Activated gamma-delta T cell (primary cell): ENCODE measurements at regions not wholly inside any gene's neighbourhood (a gene's known extent, or its start where the extent isn't known, plus 50 kb on each side); places are given as distances from the start of the nearest gene placed in this dataset.

Experiments used
- DNase-seq: peaks from one replicate; lab custom pipeline; 2025; lab: John Stamatoyannopoulos, UW

DNA sequence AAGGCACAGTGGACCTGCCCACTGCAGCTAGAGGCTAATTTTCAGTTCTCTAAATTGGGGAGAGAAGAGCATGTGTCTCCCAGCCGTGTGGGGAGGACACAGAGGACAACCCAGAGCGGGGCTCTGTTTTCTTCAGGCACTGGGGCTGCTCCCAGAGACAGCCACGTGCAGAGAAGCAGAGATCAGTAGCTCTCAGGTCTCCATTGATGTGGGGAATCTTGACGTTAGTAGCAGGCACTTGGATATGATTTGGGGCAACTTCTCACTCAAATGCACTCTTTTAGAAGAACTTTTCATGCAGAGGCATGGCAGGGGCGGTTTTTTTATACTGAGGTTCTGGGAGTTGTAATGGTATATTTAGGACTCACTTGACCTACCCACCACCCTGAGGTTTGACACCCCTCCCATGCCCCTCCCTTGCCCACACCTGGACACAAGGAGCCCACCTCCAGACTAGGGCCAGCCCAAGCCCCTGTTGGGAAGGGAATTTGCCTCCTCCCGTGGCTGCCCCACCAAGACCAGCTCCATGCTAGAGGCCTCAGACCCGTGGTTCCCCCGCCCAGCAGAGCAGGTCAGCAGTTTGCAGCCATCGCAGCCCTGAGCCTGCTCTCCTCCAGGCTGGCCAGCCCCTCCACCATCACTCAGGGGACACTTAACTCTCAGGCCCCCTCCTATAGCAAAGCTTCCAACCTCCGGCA lies 94.2 kb upstream of the RTL6 start:
- no peak for DNase-seq

DNA sequence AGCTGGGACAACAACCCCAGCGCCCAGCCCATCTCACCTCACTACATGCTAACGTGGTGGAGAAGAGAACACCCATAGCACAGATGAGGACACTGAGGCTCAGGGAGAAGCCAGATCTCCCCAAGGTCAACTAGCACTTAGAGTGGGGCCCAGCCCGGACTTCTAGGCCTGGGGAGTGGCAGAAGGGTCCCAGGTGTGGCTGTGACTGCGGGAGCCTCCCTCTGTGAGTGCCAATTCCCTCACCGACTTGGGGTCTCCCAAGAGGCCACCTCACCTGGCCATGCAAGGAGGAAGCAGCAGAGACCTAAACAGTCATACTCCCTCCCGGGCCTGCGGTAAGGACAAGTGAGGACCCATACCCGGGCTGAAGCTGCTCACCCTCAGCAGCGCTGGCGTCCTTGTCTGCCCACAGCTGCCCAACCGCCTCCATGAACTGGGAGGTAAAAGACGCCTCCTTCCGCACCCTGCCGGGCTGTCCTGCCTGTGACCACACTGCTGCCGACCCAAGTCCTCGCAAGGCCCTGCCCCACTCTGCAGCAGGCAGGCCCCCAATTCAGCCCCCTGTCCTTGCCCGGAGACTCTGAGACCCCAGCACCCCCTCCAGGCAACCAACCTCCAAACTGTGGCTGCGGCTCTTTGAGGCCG lies 93.2 kb upstream of the RTL6 start:
- no peak for DNase-seq

DNA sequence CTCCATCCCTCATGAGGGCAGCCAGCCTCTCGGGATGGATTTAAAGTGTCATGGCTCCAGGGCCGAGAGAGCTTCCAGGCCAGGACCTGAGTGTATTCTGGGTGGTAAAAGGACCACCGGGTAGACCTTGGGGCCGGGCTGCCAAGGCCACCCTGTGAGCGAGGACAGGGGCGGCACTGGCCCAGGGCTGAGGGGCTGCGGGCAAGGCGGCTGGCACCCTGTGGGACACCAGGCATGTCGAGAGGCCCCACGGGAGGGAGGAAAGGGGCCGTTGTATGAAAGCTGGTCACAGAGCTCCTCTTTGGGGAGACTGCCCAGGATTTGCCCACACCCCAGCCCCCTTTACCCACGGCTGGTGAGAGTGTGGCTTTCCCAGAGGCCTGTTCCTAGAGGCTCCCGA lies 92.3 kb upstream of the RTL6 start:
- DNase-seq = no peak

DNA sequence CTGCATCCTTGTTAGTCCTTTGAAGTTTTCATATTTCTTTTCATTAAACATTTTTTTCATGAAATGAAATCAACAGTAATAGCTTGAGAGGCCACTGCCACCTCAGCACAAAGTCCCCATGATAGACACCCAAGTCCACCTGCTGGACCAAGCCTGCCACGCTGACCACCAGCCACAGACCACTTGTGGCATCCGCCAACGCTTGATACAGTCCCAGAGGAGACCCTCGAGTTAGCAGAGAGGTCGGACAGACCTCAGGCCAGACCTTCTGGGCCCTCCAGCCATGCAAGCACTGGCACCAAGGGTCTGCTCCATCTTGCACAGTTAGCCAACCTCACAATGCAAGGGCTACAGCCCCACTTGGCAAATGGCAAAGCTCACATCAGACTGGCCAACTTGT lies 91.8 kb upstream of the RTL6 start:
- no peak for DNase-seq

DNA sequence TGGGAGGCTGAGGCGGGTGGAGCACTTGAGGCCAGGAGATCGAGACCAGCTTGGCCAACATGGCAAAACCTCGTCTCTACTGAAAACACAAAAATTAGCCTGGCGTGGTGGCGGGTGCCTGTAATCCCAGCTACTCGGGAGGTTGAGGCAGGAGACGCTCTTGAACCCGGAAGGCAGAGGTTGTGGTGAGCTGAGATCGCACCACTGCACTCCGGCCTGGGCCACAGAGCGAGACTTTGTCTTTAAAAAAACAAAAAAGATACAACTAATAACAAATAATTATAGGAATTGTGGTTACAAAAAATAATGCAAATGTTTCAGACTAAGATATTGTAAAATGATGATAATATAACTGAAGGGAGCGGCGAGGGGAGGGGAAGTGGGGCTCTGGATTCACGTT lies 90.3 kb upstream of the RTL6 start:
- no peak for DNase-seq

DNA sequence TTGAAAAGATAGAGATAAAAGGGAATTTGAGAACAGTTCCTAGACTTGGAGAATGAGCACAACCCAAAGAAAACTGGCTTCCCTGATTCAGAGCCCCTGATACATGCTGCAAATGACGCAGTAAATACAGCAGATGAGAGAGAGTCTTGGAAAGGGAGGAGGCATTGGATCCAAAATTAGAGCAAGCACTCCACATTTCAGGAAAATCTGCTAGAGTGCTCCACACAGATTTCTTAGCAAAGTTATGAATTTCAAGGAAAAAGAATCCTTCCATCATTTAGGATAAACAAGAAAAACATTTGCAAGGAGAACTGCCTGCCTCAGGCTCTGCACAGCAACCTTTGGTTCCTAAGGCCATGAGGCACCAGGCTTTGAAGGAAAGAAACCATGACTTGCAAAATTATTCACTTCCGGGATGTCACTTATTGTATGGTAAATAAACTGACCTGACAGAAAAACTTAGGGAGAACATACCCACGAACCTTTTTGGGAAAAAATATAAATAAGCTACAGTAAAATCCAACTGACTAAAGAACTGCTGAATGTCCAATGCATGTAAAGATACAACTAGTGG lies 89.8 kb upstream of the RTL6 start:
- DNase-seq = no peak

DNA sequence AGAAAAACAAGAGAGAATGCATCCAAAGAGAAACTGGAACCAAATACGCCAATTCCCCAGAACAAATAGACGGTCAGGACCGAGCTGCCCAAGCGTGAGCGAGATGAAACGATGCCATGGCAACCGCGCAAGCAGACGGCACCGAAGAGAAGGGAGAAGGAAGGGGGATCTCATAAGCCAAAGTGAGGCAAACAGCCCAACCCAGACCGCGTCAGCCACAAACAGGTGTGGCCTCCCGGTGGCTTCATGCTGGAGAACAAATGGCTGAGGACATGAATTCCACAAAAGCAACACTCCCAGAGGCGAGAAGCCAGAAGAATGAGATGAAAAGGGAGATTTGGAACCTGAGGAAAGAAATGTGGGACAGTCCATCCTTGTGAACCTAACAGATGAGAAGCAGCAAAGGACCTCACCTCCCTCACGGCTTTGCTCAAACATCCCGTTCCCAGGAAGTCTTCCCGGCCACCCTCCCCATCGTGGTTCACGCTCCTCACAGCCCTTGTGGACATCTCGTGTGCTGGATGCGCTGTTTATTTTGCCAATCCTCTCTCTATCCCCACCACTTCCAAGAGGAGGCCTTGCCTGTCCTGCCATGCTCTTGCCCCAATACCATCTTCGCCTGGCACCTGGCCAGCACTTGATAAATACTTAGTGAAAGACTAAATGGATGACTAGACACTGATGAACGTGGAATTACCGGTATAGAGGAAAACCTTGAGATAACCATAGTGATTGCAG lies 89.1 kb upstream of the RTL6 start:
- no peak for DNase-seq

DNA sequence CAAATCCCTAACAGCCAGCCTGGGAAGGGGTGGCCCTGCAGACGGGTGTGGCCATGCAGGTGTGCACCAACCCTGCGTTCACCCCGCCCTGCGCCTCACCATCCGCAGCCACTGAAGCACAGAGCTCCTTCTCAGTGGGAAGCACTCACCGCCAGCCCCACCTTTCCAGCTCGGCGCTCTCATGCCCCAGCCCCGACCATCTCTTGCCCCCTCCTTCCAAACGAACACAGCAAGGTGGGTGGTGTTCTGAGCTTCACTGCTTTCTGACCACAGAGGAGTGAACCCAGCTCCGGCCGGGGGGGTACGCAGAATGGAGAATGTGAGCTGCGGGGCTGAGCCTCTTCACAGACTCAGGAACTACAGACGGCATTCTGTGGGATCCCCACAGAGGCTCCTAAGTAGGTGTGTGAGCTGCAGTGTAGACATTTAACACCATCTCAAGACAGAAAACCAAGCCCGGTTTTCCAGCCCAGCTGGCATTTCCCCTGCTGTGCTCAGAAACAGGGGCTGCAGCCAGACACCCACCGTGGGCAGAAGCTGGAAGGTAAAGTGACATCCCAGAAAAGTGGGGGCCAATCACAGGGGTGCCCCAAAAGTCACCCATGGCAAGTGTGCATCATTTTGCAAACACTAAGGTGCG lies 88.4 kb upstream of the RTL6 start:
- no peak for DNase-seq

DNA sequence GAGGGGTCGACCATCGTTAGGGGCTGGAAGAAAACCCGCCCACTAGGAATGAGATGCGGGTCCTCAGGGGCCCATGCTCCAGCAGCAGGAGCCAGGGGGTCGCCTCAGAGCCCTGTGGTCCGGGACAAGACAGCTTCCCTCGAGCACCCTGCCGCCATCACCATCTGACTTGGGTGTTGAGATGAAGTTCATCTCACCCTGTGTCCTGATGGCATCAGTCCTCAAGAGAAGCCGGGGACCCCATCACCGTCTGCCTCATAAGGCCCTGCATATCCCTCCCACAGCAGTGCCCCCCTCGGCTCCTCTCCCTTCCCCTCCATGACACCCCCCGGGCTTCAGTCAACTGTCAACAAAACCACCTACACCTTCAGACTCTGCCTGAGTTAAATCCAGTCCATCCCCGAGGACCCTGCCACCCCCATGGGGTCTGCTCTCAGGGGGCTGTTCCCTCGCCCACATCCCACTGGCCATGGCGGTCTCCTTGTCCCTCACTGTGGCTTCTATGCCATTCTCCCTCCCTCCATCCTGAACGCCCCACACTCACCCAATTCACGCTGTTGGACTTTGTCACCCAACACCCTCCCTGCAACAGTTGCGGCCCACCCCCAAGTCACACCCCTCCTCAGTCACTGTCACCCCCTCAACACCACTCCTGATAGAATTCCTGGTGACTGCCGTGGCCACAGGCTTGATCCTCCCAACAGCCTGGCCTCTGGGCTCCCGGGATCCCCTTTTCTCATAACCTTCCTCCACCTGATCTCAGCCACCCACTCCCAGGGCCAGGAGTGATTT lies 87.7 kb upstream of the RTL6 start:
- DNase-seq = no peak

DNA sequence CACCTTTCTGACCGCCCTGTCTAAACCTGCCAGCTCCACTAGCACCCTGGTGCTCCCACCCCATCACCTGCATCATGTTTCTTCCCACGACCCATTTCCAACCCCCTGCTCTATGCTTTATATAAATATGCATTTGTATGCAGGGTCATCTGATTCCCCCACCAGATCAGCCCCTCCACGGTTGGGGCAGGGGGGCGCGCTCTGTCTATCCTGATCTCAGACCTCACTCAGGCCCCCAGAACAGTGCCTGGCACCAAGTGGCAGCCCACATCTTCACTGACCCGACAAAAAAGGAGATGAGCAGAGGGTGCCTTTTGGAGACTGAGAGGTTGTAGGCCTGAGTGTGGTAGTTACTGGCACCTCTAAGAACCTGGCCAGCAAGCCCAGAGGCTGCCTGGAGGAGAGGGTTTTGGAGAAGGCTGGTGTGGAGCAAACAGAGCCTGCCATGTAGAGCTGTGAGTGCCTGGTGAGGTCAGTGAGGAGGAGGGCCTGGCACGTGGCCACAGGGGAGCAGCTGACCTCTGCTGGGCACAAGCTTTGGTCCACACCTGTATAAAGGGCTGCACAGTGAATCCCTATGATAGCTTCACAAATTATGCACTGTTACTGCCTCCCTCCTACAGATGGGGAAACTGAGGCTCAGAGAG lies 86.3 kb upstream of the RTL6 start:
- DNase-seq = no peak

DNA sequence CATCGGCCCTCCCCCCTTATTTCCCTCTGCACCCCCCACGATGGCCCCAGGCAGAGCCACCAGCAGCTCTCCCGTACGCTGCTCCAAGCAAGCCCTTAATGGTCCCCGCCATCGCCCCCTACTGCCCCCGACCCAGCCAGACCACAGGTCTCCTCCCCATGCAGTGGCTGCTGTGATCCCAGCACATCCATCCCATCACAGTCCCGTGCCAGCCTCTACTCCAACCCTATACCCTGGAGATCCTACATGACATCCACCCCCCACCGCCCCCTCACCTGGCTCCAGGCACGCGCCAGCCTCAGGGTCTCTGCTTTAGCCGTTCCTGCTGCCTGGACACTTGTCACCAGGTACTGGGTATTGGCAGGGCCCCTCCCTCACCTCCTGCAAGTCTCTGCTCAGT lies 85.8 kb upstream of the RTL6 start:
- no peak for DNase-seq

DNA sequence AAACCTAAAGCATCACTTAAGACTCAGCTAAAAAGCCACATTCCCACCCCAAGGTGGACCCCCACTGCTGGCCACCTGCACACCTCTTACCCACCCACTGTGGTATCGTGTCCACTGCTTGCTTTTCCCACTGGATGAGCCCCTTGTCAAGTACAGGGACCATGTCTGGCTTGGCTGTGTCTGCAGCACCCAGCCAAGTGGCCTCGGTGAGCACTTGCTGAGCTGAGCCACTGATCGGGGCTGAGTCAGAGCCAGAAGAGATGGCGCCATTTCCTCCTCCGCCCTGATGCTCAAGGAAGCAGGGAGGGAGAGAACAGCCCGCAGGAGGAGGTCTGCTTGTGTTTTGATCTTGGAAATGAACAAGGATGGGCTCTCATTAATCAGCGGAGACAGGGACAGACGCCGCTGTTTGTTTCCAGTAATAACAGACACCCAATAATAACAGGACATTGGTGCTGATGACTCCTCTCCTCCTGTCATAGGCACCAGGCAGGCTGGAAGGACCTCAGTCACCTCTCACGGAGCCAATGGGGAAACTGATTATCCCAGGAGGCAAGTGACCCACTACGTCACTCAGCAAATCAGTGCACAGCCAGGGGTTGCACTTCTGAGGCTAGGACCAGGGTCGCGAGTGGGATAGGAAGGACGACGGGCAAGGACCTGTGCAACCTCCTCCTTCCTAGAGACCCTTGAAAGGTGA lies 85.2 kb upstream of the RTL6 start:
- DNase-seq = no peak

DNA sequence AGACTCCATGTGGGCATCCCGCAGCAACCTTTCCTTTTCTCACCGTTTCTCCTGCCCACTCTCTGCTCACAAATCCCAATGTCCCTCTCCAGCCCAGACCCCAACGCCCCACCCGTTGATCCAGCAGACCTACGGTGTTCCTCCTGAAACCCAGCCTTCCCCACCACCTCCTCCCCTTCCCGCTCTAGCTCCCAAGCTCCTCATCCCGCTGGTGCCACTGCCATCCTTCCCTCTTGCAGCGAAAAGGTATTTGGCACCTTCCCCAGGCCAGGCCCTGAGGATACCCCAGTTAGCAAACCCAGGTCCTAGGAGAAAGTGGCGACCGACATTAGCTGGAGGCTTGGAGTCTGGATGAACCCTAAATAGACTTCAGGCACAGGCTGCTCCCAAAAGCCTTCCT lies 84.0 kb upstream of the RTL6 start:
- DNase-seq = no peak

DNA sequence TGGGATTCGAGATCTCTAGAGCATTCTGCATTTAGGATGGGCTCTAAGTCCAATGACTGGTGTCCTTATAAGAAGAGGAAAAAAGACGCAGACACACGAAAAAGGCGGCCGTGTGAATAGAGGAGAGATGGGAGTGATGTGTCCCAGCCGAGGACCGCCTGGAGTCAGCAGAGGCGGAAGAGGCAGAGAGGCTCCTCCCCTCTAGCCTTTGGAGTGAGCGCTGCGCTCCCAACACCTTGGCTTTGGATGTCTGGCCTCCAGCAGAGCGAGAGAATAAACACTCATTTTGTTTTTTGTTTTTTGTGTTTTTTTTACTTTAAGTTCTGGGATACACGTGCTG lies 83.0 kb upstream of the RTL6 start:
- DNase-seq = no peak

DNA sequence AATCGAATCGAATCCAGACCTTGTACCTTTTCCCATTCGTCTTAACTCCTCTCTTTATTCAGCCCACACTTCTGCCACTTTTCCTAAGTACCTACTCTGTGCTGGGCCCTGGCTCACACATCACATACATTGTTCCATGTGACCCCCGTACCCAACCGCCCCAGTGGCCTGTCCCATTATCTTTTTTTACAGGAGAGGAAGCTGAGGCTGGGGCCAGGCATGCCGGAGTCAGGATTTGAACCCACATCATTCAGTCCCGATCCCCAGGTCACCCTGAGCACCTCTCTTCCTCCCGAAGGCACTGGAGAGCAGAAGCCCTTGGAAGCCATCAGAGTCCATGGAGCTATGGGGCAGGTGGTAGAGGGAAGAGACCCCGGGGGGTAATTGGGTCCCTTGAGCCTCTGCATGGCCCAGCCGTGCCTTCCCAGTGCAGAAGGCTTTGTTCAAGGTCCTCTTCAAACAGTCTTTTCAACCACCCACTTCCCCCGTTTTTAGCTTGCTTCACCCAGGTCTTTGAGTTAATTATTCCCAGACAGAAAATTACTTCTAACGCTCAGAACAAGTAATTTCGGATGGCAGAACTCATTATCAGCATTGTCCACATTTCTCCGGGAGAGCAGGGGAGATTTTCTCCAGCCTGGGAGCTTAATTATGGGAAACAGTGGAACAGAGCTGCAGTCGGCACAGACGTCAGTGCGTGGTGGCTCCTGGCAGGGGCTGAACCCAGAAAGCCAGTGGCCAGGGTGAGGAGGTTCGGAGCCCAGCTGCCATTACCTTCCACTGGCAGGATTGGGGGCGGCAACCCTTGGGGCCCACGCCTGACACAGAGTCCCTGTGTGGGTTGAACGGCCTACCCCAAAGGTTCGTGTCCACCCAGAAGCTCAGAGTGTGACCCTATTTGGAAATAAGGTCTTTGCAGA lies 82.4 kb upstream of the RTL6 start:
- DNase-seq = no peak

DNA sequence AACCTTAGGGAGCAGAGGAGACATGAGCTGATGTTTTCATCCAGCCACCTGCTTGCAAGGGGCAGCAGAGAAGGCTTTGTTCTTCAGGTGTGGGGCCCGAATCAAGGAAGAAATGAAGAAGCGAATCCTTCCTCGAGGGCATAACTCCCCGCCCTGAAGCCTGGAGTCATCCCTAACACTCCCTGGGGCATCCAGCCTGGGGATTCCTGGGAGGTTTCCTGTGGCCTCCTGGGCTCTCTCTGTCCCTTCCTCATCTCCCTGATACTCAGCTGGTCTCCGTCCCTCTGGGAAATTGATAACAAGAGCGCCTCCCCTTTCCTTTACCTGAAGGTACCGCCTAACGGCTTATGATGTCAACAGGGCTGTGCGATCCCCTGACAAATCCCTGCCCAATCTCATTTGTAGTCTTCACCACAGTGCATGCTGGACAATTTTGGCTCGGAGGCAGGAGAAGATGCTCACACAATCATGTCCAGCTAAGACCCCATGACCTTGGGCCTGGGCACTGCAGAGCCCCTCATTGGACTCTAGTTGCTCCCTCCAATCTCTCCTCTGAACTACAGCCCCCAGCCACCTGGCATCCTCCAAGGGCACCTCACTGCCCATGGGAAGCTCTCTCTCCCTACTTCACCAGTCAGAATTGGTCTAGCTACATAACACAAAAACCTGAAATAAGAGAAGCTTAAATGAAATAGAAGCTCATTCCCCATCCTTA lies 80.6 kb upstream of the RTL6 start:
- no peak for DNase-seq

DNA sequence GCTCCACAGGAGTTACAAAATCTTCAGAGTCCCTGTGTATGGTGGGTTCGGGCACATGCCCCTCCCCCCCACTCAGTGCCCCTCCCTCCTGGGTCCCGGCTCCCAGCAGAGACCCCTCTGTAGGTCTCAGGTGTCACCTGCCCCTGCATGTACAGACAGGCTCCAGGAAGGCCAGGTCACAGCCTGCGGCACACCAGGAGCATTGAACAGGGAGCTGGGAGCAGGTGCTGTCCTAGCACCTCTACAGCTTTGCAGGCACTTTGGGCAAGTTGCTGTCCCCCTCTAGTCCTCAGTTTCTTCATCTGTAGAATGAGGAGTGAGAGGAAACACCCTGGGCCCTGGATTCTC lies 80.1 kb upstream of the RTL6 start:
- DNase-seq = no peak

DNA sequence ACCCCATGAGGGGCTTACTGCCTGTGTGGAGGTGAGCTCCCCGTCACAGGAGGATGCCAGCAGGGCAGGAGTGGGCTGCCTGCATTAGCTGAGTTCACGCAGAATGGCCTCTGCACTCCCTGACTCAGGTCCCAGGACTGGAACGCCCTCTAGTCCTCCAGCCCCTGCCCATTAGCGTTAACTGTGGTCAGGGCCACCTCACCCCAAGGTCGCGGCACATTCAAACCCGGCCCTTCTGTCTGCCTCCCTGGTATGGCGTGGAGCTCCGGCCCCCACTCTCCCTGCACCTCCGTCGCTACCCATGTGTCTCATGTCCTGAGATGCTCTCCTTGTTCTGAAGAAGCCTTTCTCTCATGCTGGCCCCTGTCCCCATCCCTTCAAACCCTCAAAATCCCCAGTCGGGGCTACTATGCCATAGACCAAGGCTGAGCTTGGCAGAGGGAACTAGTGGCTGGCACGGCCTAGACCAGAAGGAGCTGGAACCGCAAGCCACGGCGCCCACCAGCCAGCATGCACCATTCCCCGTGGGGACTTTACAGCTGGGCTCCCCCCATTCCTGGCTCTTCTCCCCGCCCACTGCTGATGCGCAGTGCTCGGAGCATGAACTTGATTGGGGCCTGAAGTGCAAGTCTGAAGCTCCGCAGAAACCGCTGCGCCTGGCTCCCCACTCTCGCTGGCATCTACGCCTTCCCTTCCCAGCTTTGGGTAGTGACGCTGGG lies 79.5 kb upstream of the RTL6 start:
- DNase-seq = no peak
